Fibroblast of upper back skin (primary cell): ENCODE measurements at regions not wholly inside any gene's neighbourhood (a gene's known extent, or its start where the extent isn't known, plus 50 kb on each side); places are given as distances from the start of the nearest gene placed in this dataset.
A peak's percentile ranks its signal among the peaks of the same experiment; 100 is the strongest.

Source experiments
- DNase-seq: peaks from one replicate; pipeline ENCODE4 v3.0.0-alpha.2; 2013

GRCh38 chr3:117997201-117998049, 1037.2 kb downstream of the IGSF11 start:
- peak; percentile 85 for DNase-seq

- DNase-seq = peak; percentile 42
Observed at GRCh38 chr3:117998071-117998470, 1036.6 kb downstream of the IGSF11 start.

GRCh38 chr3:118000219-118000618, 1034.4 kb downstream of the IGSF11 start:
- peak; percentile 8 for DNase-seq

GRCh38 chr3:118001380-118001779, 1033.3 kb downstream of the IGSF11 start:
- DNase-seq = peak; percentile 54

GRCh38 chr3:118011910-118012309, 1022.7 kb downstream of the IGSF11 start:
- DNase-seq = no peak

GRCh38 chr3:118029049-118029448, 1005.6 kb downstream of the IGSF11 start:
- DNase-seq = no peak

GRCh38 chr3:118036215-118036614, 998.4 kb downstream of the IGSF11 start:
- DNase-seq = no peak

- no peak for DNase-seq
Observed at GRCh38 chr3:118055381-118055780, 979.3 kb downstream of the IGSF11 start.

- DNase-seq = no peak
Observed at GRCh38 chr3:118057086-118057485, 977.6 kb downstream of the IGSF11 start.

GRCh38 chr3:118059096-118059495, 975.5 kb downstream of the IGSF11 start:
- DNase-seq = peak; percentile 2

GRCh38 chr3:118067439-118067838, 967.2 kb downstream of the IGSF11 start:
- DNase-seq = no peak

- peak; percentile 24 for DNase-seq
Observed at GRCh38 chr3:118075873-118076272, 958.8 kb downstream of the IGSF11 start.

GRCh38 chr3:118077332-118077731, 957.3 kb downstream of the IGSF11 start:
- DNase-seq = no peak

GRCh38 chr3:118080889-118081288, 953.8 kb downstream of the IGSF11 start:
- DNase-seq = no peak

- DNase-seq = no peak
Observed at GRCh38 chr3:118088696-118089095, 946.0 kb downstream of the IGSF11 start.

- DNase-seq = no peak
Observed at GRCh38 chr3:118089563-118089962, 945.1 kb downstream of the IGSF11 start.

GRCh38 chr3:118097226-118097625, 937.4 kb downstream of the IGSF11 start:
- DNase-seq = no peak

- DNase-seq = no peak
Observed at GRCh38 chr3:118097660-118098059, 937.0 kb downstream of the IGSF11 start.

- DNase-seq = no peak
Observed at GRCh38 chr3:118098827-118099226, 935.8 kb downstream of the IGSF11 start.

GRCh38 chr3:118101891-118102290, 932.8 kb downstream of the IGSF11 start:
- no peak for DNase-seq

- DNase-seq = no peak
Observed at GRCh38 chr3:118102737-118103136, 931.9 kb downstream of the IGSF11 start.

GRCh38 chr3:118108201-118108600, 926.4 kb downstream of the IGSF11 start:
- no peak for DNase-seq

- no peak for DNase-seq
Observed at GRCh38 chr3:118108769-118109168, 925.9 kb downstream of the IGSF11 start.

- DNase-seq = peak; percentile 17
Observed at GRCh38 chr3:118110211-118110610, 924.4 kb downstream of the IGSF11 start.

- no peak for DNase-seq
Observed at GRCh38 chr3:118116991-118117390, 917.7 kb downstream of the IGSF11 start.
